T follicular helper cell (primary cell): ENCODE measurements at regions not wholly inside any gene's neighbourhood (a gene's known extent, or its start where the extent isn't known, plus 50 kb on each side); places are given as distances from the start of the nearest gene placed in this dataset.

Experiments
- DNase-seq: peaks from one replicate; pipeline ENCODE4 v3.0.0-alpha.2; 2020; ENCODE audit warnings: low read depth

- no peak for DNase-seq
Observed at GRCh38 chr1:219401724-219402625, 210.9 kb downstream of the ZC3H11B start.

- DNase-seq: no peak
Observed at GRCh38 chr1:219399446-219399845, 213.5 kb downstream of the ZC3H11B start.

GRCh38 chr1:219398815-219399396 lies 214.0 kb downstream of the ZC3H11B start:
- no peak for DNase-seq

- DNase-seq: no peak
Observed at GRCh38 chr1:219397511-219397910, 215.4 kb downstream of the ZC3H11B start.

- DNase-seq: no peak
Observed at GRCh38 chr1:219391297-219391696, 217.6 kb downstream of the LYPLAL1 start.

- no peak for DNase-seq
Observed at GRCh38 chr1:219387211-219387610, 213.5 kb downstream of the LYPLAL1 start.

GRCh38 chr1:219385787-219386427 lies 212.2 kb downstream of the LYPLAL1 start:
- no peak for DNase-seq

GRCh38 chr1:219383281-219383680 lies 209.6 kb downstream of the LYPLAL1 start:
- no peak for DNase-seq

GRCh38 chr1:219381396-219381795 lies 207.7 kb downstream of the LYPLAL1 start:
- DNase-seq: no peak

- no peak for DNase-seq
Observed at GRCh38 chr1:219380463-219380862, 206.8 kb downstream of the LYPLAL1 start.

GRCh38 chr1:219379691-219380090 lies 206.0 kb downstream of the LYPLAL1 start:
- DNase-seq: no peak

GRCh38 chr1:219374636-219375035 lies 201.0 kb downstream of the LYPLAL1 start:
- DNase-seq: no peak

GRCh38 chr1:219374046-219374566 lies 200.4 kb downstream of the LYPLAL1 start:
- no peak for DNase-seq

GRCh38 chr1:219373616-219373935 lies 199.9 kb downstream of the LYPLAL1 start:
- no peak for DNase-seq

GRCh38 chr1:219372916-219373615 lies 199.4 kb downstream of the LYPLAL1 start:
- no peak for DNase-seq

GRCh38 chr1:219371471-219371870 lies 197.8 kb downstream of the LYPLAL1 start:
- no peak for DNase-seq

- DNase-seq: no peak
Observed at GRCh38 chr1:219367496-219367895, 193.8 kb downstream of the LYPLAL1 start.

- DNase-seq: no peak
Observed at GRCh38 chr1:219365451-219365850, 191.8 kb downstream of the LYPLAL1 start.

GRCh38 chr1:219362702-219363101 lies 189.0 kb downstream of the LYPLAL1 start:
- DNase-seq: no peak

GRCh38 chr1:219359126-219359525 lies 185.4 kb downstream of the LYPLAL1 start:
- no peak for DNase-seq

GRCh38 chr1:219358080-219358479 lies 184.4 kb downstream of the LYPLAL1 start:
- DNase-seq: no peak

- no peak for DNase-seq
Observed at GRCh38 chr1:219354962-219355361, 181.3 kb downstream of the LYPLAL1 start.
